NCI-H524 treated with DMSO at 0.1 percent for 48 hours (cell line): ENCODE measurements at regions not wholly inside any gene's neighbourhood (a gene's known extent, or its start where the extent isn't known, plus 50 kb on each side); places are given as distances from the start of the nearest gene placed in this dataset.

Source experiments
- DNase-seq: peaks from one replicate; lab custom pipeline; 2025; lab: John Stamatoyannopoulos, UW

GRCh38 chr17:77647531-77647930, 311.0 kb upstream of the TNRC6C start:
- DNase-seq, result no peak

- DNase-seq, result no peak
These were observed 308.7 kb upstream of the TNRC6C start for GRCh38 chr17:77649717-77650211.

GRCh38 chr17:77651988-77652387, 306.5 kb upstream of the TNRC6C start:
- DNase-seq, result no peak

GRCh38 chr17:77654296-77654695, 304.2 kb upstream of the TNRC6C start:
- DNase-seq, result no peak

GRCh38 chr17:77654850-77655249, 303.7 kb upstream of the TNRC6C start:
- no peak for DNase-seq

GRCh38 chr17:77656054-77656453, 302.4 kb upstream of the TNRC6C start:
- no peak for DNase-seq

- DNase-seq, result peak; percentile 51
These were observed 300.7 kb upstream of the TNRC6C start for GRCh38 chr17:77657839-77658238.

GRCh38 chr17:77660524-77660923, 298.0 kb upstream of the TNRC6C start:
- DNase-seq, result no peak

GRCh38 chr17:77662833-77663232, 295.7 kb upstream of the TNRC6C start:
- DNase-seq, result no peak

GRCh38 chr17:77664097-77664729, 294.3 kb upstream of the TNRC6C start:
- DNase-seq, result no peak

GRCh38 chr17:77665833-77666232, 292.7 kb upstream of the TNRC6C start:
- DNase-seq, result no peak

- DNase-seq, result no peak
These were observed 292.0 kb upstream of the TNRC6C start for GRCh38 chr17:77666462-77666861.

GRCh38 chr17:77666881-77667395, 291.6 kb upstream of the TNRC6C start:
- DNase-seq, result no peak

- no peak for DNase-seq
These were observed 291.0 kb upstream of the TNRC6C start for GRCh38 chr17:77667478-77667877.

- DNase-seq, result no peak
These were observed 290.0 kb upstream of the TNRC6C start for GRCh38 chr17:77668518-77668917.

- DNase-seq, result no peak
These were observed 288.3 kb upstream of the TNRC6C start for GRCh38 chr17:77670173-77670572.

- DNase-seq, result no peak
These were observed 284.1 kb upstream of the TNRC6C start for GRCh38 chr17:77674358-77674757.

- no peak for DNase-seq
These were observed 283.1 kb upstream of the TNRC6C start for GRCh38 chr17:77675411-77675810.

- DNase-seq, result no peak
These were observed 282.7 kb upstream of the TNRC6C start for GRCh38 chr17:77675816-77676215.

- DNase-seq, result no peak
These were observed 282.3 kb upstream of the TNRC6C start for GRCh38 chr17:77676237-77676661.

- DNase-seq, result no peak
These were observed 281.3 kb upstream of the TNRC6C start for GRCh38 chr17:77677211-77677610.

- no peak for DNase-seq
These were observed 280.9 kb upstream of the TNRC6C start for GRCh38 chr17:77677630-77678029.

GRCh38 chr17:77679589-77679988, 278.9 kb upstream of the TNRC6C start:
- DNase-seq, result no peak

GRCh38 chr17:77681861-77682260, 276.6 kb upstream of the TNRC6C start:
- DNase-seq, result no peak
